ENCODE measurements at regions not wholly inside any gene's neighbourhood (a gene's known extent, or its start where the extent isn't known, plus 50 kb on each side); places are given as distances from the start of the nearest gene placed in this dataset.

- H2AFZ ChIP-seq (ENCODE audit: low read depth, low read length) = no peak overlapping the region
- H3K9me3 ChIP-seq (ENCODE audit: low read length) = no peaks in the 10 kb centered on the region
- TF ChIP-seq RAD21 (conservative IDR thresholded peaks at IDR 0.05) (no peak), MXI1 (conservative IDR thresholded peaks at IDR 0.05; ENCODE audit: poor library complexity, severe bottlenecking) (no peak), SMC3 (conservative IDR thresholded peaks at IDR 0.05; ENCODE audit: poor library complexity) (no peak), EP300 (conservative IDR thresholded peaks at IDR 0.05; ENCODE audit: poor library complexity, severe bottlenecking) (no peak), EZH2 (IDR thresholded peaks at IDR 0.05; ENCODE audit: borderline replicate concordance, insufficient read depth, low read length, poor library complexity, severe bottlenecking) (no peak), POLR2AphosphoS5 (IDR thresholded peaks at IDR 0.05) (no peak), CTCF (IDR thresholded peaks at IDR 0.05; ENCODE audit: poor library complexity, severe bottlenecking) (no peak), TAF1 (IDR thresholded peaks at IDR 0.05; ENCODE audit: low read depth) (no peak), REST (IDR thresholded peaks at IDR 0.05; ENCODE audit: borderline replicate concordance) (no peak)
- no peaks in the 10 kb centered on the region for H3F3A ChIP-seq (ENCODE audit: insufficient read depth, low read length, poor library complexity, severe bottlenecking)
- no peak overlapping the region for H3K4me2 ChIP-seq (ENCODE audit: low read length)
- no peaks in the 10 kb centered on the region for H4K20me1 ChIP-seq (ENCODE audit: insufficient read depth)
- no peaks in the 10 kb centered on the region for H3K79me2 ChIP-seq (replicated peaks; ENCODE audit: insufficient read depth, low read length)
- H3K27ac ChIP-seq (ENCODE audit: low read length) = no peak overlapping the region
- H3K4me3 ChIP-seq (ENCODE audit: low read length) = no peak overlapping the region
- no peaks in the 10 kb centered on the region for H3K27me3 ChIP-seq (ENCODE audit: insufficient read depth, low read depth, low read length)
- no peaks in the 10 kb centered on the region for H3K9me2 ChIP-seq (ENCODE audit: insufficient read depth, low read length)
- no peaks in the 10 kb centered on the region for H3K36me3 ChIP-seq (ENCODE audit: insufficient read depth, low read length)
- H3K9ac ChIP-seq (ENCODE audit: low read length) = no peak overlapping the region
Measured at GRCh38 chr12:126233625-126234024, 1168.4 kb downstream of the AACS start.

GRCh38 chr12:126243814-126244440 is 1178.7 kb downstream of the AACS start:
- Histone ChIP-seq H3K4me2 (ENCODE audit: low read length) (no peak overlapping the region), H3K9me3 (ENCODE audit: low read length) (no peaks in the 10 kb centered on the region), H2AFZ (ENCODE audit: low read depth, low read length) (no peak overlapping the region), H3F3A (ENCODE audit: insufficient read depth, low read length, poor library complexity, severe bottlenecking) (no peaks in the 10 kb centered on the region), H3K79me2 (replicated peaks; ENCODE audit: insufficient read depth, low read length) (no peaks in the 10 kb centered on the region), H3K36me3 (ENCODE audit: insufficient read depth, low read length) (no peaks in the 10 kb centered on the region), H3K9ac (ENCODE audit: low read length) (no peak overlapping the region), H3K27ac (ENCODE audit: low read length) (no peak overlapping the region), H3K9me2 (ENCODE audit: insufficient read depth, low read length) (no peaks in the 10 kb centered on the region), H4K20me1 (ENCODE audit: insufficient read depth) (no peaks in the 10 kb centered on the region), H3K4me3 (ENCODE audit: low read length) (no peak overlapping the region), H3K27me3 (ENCODE audit: insufficient read depth, low read depth, low read length) (no peaks in the 10 kb centered on the region)
- TF ChIP-seq TAF1 (IDR thresholded peaks at IDR 0.05; ENCODE audit: low read depth) (no peak), MXI1 (conservative IDR thresholded peaks at IDR 0.05; ENCODE audit: poor library complexity, severe bottlenecking) (no peak), RAD21 (conservative IDR thresholded peaks at IDR 0.05) (no peak), EZH2 (IDR thresholded peaks at IDR 0.05; ENCODE audit: borderline replicate concordance, insufficient read depth, low read length, poor library complexity, severe bottlenecking) (no peak), REST (IDR thresholded peaks at IDR 0.05; ENCODE audit: borderline replicate concordance) (no peak), POLR2AphosphoS5 (IDR thresholded peaks at IDR 0.05) (no peak), CTCF (IDR thresholded peaks at IDR 0.05; ENCODE audit: poor library complexity, severe bottlenecking) (no peak), EP300 (conservative IDR thresholded peaks at IDR 0.05; ENCODE audit: poor library complexity, severe bottlenecking) (no peak)
